ENCODE measurements at regions not wholly inside any gene's neighbourhood (a gene's known extent, or its start where the extent isn't known, plus 50 kb on each side); places are given as distances from the start of the nearest gene placed in this dataset.

GRCh38 chr11:11163669-11164333 lies 189.2 kb downstream of the CSNK2A3 start:
- 71 to 79% methylated on average over 4 of the region's 4 CpGs for WGBS, 2 donors
- no peak for ATAC-seq
- Histone ChIP-seq H3K27ac (no peak overlapping the region), H3K9me3 (peaks cover 0 to 8% (median 0%) of the 10 kb centered on the region in 3 donors), H3K36me3 (replicated peaks in 1 of 2; ENCODE audit: insufficient read depth in 1 of 2, low read depth in 2 of 2) (no peaks in the 10 kb centered on the region), H3K27me3 (no peaks in the 10 kb centered on the region), H3K4me1 (no peaks in the 10 kb centered on the region), H3K4me3 (no peak overlapping the region)
- DNase-seq: no peak
- TF ChIP-seq CTCF (IDR thresholded peaks at IDR 0.05): no peak
- no peak for TF ChIP-seq POLR2A (IDR thresholded peaks at IDR 0.05)
- intact Hi-C loops (cut with DNase I): no loop called here

GRCh38 chr11:11163236-11163635 lies 189.8 kb downstream of the CSNK2A3 start:
- no peaks in the 10 kb centered on the region for H3K4me1 ChIP-seq
- H3K36me3 ChIP-seq (replicated peaks in 1 of 2; ENCODE audit: insufficient read depth in 1 of 2, low read depth in 2 of 2): no peaks in the 10 kb centered on the region
- intact Hi-C loops (cut with DNase I): no loop called here
- TF ChIP-seq POLR2A (IDR thresholded peaks at IDR 0.05): no peak
- TF ChIP-seq CTCF (IDR thresholded peaks at IDR 0.05): peak in 2 of 7 experiments; percentile 7 to 8
- ATAC-seq (no peak), DNase-seq (no peak)
- peaks cover 0 to 8% (median 0%) of the 10 kb centered on the region in 3 donors for H3K9me3 ChIP-seq
- no peak overlapping the region for H3K4me3 ChIP-seq
- no peak overlapping the region for H3K27ac ChIP-seq
- no peaks in the 10 kb centered on the region for H3K27me3 ChIP-seq
- 54 to 57% methylated on average over 5 of the region's 5 CpGs for WGBS, 2 donors

GRCh38 chr11:11157185-11157584 lies 195.9 kb downstream of the CSNK2A3 start:
- peak in 1 of 4 donors; percentile 38 for DNase-seq
- Histone ChIP-seq H3K36me3 (replicated peaks in 1 of 2; ENCODE audit: insufficient read depth in 1 of 2, low read depth in 2 of 2) (no peaks in the 10 kb centered on the region), H3K27me3 (no peaks in the 10 kb centered on the region), H3K4me1 (no peaks in the 10 kb centered on the region), H3K4me3 (no peak overlapping the region), H3K9me3 (peaks cover 0 to 8% (median 0%) of the 10 kb centered on the region in 3 donors), H3K27ac (no peak overlapping the region)
- intact Hi-C loops (cut with DNase I): no loop called here
- TF ChIP-seq CTCF (IDR thresholded peaks at IDR 0.05) (peak in 3 of 7 experiments; percentile 21 to 28 (median 25)), POLR2A (IDR thresholded peaks at IDR 0.05) (no peak)
- no peak for ATAC-seq
- 61 to 64% methylated on average over 7 of the region's 7 CpGs for WGBS, 2 donors

- TF ChIP-seq POLR2A (IDR thresholded peaks at IDR 0.05) (no peak), CTCF (IDR thresholded peaks at IDR 0.05) (peak in 2 of 7 experiments; percentile 4 to 20)
- no peak overlapping the region for H3K27ac ChIP-seq
- H3K9me3 ChIP-seq: peaks cover 0 to 8% (median 0%) of the 10 kb centered on the region in 3 donors
- H3K27me3 ChIP-seq: no peaks in the 10 kb centered on the region
- H3K4me1 ChIP-seq: no peaks in the 10 kb centered on the region
- no peak overlapping the region for H3K4me3 ChIP-seq
- H3K36me3 ChIP-seq (replicated peaks in 1 of 2; ENCODE audit: insufficient read depth in 1 of 2, low read depth in 2 of 2): no peaks in the 10 kb centered on the region
- ATAC-seq (no peak), DNase-seq (no peak)
- WGBS, 2 donors: 59 to 68% methylated on average over 23 to 32 of the region's 33 CpGs
- intact Hi-C loops (cut with DNase I): no loop called here
Measured at GRCh38 chr11:11155962-11156815, 196.9 kb downstream of the CSNK2A3 start.
